ENCODE measurements at regions not wholly inside any gene's neighbourhood (a gene's known extent, or its start where the extent isn't known, plus 50 kb on each side); places are given as distances from the start of the nearest gene placed in this dataset.
"Not testable (repeated sequence)": the region's sequence is repeated elsewhere in the genome, so short reads cannot be mapped to it uniquely, and the experiment has no call there.

- H3K27me3 Mint-ChIP-seq (ENCODE audit: insufficient read depth, unreplicated experiment): no peaks in the 10 kb centered on the region
- intact Hi-C loops (cut with micrococcal nuclease): no loop called here
- ChIA-PET POLR2A (no interaction called here), CTCF (no interaction called here)
- H3K9me3 Mint-ChIP-seq (ENCODE audit: unreplicated experiment): peaks cover 8% of the 10 kb centered on the region
- H3K27ac Mint-ChIP-seq (ENCODE audit: low read depth, unreplicated experiment): no peak overlapping the region
- DNase-seq (ENCODE audit: unreplicated experiment): no peak
- H3K4me3 Mint-ChIP-seq (ENCODE audit: unreplicated experiment): no peak overlapping the region
- TF ChIP-seq CTCF (IDR thresholded peaks at IDR 0.05; ENCODE audit: unreplicated experiment): no peak
- no peaks in the 10 kb centered on the region for H3K4me1 Mint-ChIP-seq (ENCODE audit: insufficient read depth, unreplicated experiment)
- H3K36me3 Mint-ChIP-seq (ENCODE audit: insufficient read depth, unreplicated experiment): no peaks in the 10 kb centered on the region
- no TSS peak for BruUV-seq (replicated peaks)
Observed at GRCh38 chrX:122641826-122642225, 542.3 kb upstream of the GRIA3 start.

- BruUV-seq (replicated peaks); intact Hi-C loops (cut with micrococcal nuclease); DNase-seq (ENCODE audit: unreplicated experiment); H3K36me3 Mint-ChIP-seq (ENCODE audit: insufficient read depth, unreplicated experiment); H3K27ac Mint-ChIP-seq (ENCODE audit: low read depth, unreplicated experiment); H3K27me3 Mint-ChIP-seq (ENCODE audit: insufficient read depth, unreplicated experiment); CTCF ChIA-PET; H3K4me1 Mint-ChIP-seq (ENCODE audit: insufficient read depth, unreplicated experiment); POLR2A ChIA-PET; H3K4me3 Mint-ChIP-seq (ENCODE audit: unreplicated experiment): not testable (repeated sequence)
- peaks cover 34% of the 10 kb centered on the region for H3K9me3 Mint-ChIP-seq (ENCODE audit: unreplicated experiment)
Observed at GRCh38 chrX:122655256-122655655, 528.8 kb upstream of the GRIA3 start.

GRCh38 chrX:122666601-122667000 lies 517.5 kb upstream of the GRIA3 start:
- intact Hi-C loops (cut with micrococcal nuclease): no loop called here
- Mint-ChIP-seq H3K4me1 (ENCODE audit: insufficient read depth, unreplicated experiment) (no peaks in the 10 kb centered on the region), H3K27ac (ENCODE audit: low read depth, unreplicated experiment) (no peak overlapping the region), H3K4me3 (ENCODE audit: unreplicated experiment) (no peak overlapping the region), H3K27me3 (ENCODE audit: insufficient read depth, unreplicated experiment) (no peaks in the 10 kb centered on the region), H3K9me3 (ENCODE audit: unreplicated experiment) (peaks cover 14% of the 10 kb centered on the region), H3K36me3 (ENCODE audit: insufficient read depth, unreplicated experiment) (no peaks in the 10 kb centered on the region)
- no TSS peak for BruUV-seq (replicated peaks)
- POLR2A ChIA-PET: interaction anchor here (0.7 kb wide), 1 partner anchor 72 kb away, joined by 3 read pairs; no protein-coding TSS in a partner anchor
- no peak for TF ChIP-seq CTCF (IDR thresholded peaks at IDR 0.05; ENCODE audit: unreplicated experiment)
- no peak for DNase-seq (ENCODE audit: unreplicated experiment)
- CTCF ChIA-PET: interaction anchor here (0.6 kb wide), 1 partner anchor 308 kb away, joined by 3 read pairs; no protein-coding TSS in a partner anchor

- BruUV-seq (replicated peaks): no TSS peak
- CTCF ChIA-PET: no interaction called here
- no peaks in the 10 kb centered on the region for H3K27me3 Mint-ChIP-seq (ENCODE audit: insufficient read depth, unreplicated experiment)
Observed at GRCh38 chrX:122667667-122668066, 516.4 kb upstream of the GRIA3 start.

More at GRCh38 chrX:122667667-122668066, 516.4 kb upstream of the GRIA3 start:
- no peak for DNase-seq (ENCODE audit: unreplicated experiment)
- Mint-ChIP-seq H3K36me3 (ENCODE audit: insufficient read depth, unreplicated experiment) (no peaks in the 10 kb centered on the region), H3K4me1 (ENCODE audit: insufficient read depth, unreplicated experiment) (no peaks in the 10 kb centered on the region), H3K9me3 (ENCODE audit: unreplicated experiment) (peaks cover 14% of the 10 kb centered on the region), H3K27ac (ENCODE audit: low read depth, unreplicated experiment) (no peak overlapping the region), H3K4me3 (ENCODE audit: unreplicated experiment) (no peak overlapping the region)
- intact Hi-C loops (cut with micrococcal nuclease): no loop called here
- POLR2A ChIA-PET: no interaction called here
- no peak for TF ChIP-seq CTCF (IDR thresholded peaks at IDR 0.05; ENCODE audit: unreplicated experiment)
